ENCODE measurements at regions not wholly inside any gene's neighbourhood (a gene's known extent, or its start where the extent isn't known, plus 50 kb on each side); places are given as distances from the start of the nearest gene placed in this dataset.

- TF ChIP-seq CTCF (conservative IDR thresholded peaks at IDR 0.05; ENCODE audit: low read depth, low read length) (no peak), EZH2phosphoT487 (IDR thresholded peaks at IDR 0.05; ENCODE audit: borderline replicate concordance, low read length) (no peak), EZH2 (IDR thresholded peaks at IDR 0.05; ENCODE audit: low read length, unreplicated experiment) (no peak)
Measured at GRCh38 chr10:2760736-2761135, 306.6 kb upstream of the PFKP start.

Data from PC-3 (cell line).